Occipital lobe (tissue), 1 donor: ENCODE measurements at regions not wholly inside any gene's neighbourhood (a gene's known extent, or its start where the extent isn't known, plus 50 kb on each side); places are given as distances from the start of the nearest gene placed in this dataset.

Source experiments
- DNase-seq: peaks from one replicate; lab custom pipeline; 2025; lab: John Stamatoyannopoulos, UW

DNA sequence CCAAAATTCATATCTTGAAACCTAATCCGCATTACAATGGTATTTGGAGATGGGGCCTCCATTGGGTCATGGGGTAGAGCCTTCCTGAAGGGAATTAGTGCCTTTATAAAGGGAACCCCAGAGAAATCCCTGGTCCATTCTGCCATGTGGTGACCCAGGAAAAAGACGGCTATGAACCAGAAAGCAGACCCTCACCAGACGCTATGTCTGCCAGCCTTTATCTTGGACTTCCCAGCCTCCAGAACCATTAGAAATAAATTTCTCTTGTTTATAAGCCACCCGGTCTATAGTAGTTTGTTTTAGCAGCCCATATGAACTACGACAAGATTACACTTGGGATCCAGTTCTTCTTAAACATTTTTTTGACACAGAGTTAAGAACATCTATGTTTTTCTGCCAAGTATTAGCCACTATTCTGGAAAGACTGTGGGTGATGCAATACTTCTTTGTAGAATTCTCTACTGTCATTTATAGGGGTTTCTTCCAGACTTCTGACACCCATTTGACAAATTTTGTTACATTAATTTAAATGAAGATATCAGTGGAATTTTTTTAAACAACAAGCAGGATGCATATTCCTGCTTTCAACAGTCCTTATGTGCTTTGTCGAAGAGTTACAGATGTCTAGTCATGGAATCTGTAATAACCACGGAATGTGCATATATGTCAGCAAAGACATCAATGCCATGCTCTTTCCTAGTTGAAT lies 572.4 kb downstream of the NR2F1-AS1 start:
- DNase-seq = no peak

DNA sequence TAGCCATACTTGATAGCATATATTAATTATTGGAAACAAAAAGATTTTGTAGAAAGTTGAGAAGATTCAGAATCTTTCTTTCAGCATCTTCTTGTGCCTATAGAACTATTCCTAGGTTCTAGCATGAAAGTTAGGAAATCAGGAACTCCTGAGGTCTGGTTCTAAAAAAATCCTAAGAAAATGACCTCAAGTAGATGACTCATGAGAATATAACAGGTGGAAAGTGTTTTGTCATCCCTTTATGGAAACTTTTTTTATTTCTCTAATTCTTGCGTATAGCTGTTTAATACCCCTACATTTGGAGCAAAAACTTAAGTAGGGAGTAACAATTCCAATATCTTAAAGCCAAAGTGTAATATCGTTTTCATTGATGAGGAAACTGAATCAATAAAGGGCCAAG lies 574.1 kb downstream of the NR2F1-AS1 start:
- no peak for DNase-seq

- no peak for DNase-seq
Measured at GRCh38 chr5:92998456-92998855, 582.6 kb downstream of the NR2F1-AS1 start.

- no peak for DNase-seq
Measured at GRCh38 chr5:92994392-92994791, 586.6 kb downstream of the NR2F1-AS1 start.

DNA sequence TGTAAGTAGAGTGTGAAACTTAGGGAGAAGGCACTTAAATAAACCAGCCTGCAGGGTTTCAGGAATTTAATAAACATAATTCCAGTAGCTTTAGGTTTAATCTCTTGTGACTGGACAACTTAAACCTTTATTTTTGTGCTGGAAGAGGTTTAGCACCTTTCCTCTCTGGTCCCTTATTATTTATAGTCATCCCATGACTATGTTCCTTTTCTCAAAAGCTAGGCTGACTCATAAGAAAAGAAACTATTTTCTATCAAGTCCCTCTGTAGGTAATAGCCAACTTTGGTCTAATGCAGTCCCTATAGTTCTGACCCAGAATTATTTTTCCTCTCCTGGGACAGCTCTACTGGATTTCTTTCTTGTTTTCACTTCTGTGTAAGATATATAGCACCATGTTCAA lies 588.9 kb downstream of the NR2F1-AS1 start:
- no peak for DNase-seq

DNA sequence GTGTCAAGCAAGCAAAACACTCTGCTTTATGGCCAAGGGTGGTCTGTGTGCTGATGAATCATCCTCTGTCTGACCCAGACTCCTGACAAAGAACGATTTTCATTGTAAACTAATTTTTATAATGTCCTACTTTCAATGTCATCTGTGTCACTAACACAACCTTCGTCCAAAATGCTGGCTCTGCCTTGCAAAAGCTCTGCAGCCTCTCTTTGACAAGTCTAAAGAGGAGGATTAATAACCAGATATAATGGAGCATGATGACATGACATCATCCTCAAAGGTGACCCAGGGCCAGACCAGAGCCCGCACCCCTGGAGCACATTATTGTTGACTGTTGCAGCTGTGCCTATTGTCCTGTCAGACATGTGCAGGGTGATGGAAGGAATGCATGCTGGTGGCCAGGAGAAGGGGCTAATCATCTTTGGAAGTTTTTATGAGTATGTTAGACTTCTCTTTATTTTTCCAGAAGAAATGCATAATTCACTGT lies 589.4 kb downstream of the NR2F1-AS1 start:
- no peak for DNase-seq

DNA sequence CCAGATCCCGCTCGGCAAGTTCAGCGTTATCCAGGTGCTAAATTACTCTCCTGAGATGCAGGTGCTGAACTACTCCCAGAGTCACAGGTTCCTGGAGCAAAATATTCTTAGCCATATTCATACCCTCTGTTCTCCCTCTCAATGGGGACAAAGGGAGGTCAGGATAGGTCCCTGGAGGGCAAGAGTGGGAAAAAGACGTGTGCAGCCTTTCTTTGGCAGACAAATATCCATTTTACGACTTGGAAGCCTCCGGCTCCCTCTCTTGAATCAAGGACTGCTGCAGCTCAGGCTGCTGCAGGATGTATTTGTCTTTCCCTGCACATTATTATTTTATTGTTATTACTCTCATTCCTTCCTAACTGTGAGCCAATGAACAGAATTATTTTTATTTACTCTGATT lies 590.2 kb downstream of the NR2F1-AS1 start:
- no peak for DNase-seq

DNA sequence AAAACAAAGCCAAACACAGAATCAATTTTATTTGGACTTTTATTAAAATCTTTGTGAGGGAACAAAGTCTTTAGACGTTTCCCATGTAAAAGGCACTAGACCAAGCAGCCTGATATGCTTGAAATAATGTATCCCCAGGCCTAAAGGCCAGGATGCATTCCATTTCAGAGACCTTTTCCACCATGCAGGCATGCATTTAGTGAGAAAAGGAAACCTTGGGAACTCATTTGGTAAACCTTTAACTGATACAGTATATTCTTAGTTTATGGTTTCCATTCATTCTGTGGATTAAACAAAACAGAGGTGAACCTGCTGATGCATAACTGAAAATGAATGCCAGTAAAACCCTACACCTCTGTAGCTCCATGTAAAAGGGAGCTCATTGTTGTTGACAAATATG lies 600.0 kb downstream of the NR2F1-AS1 start:
- no peak for DNase-seq

GRCh38 chr5:92980491-92980890 lies 600.5 kb downstream of the NR2F1-AS1 start:
- DNase-seq = no peak

GRCh38 chr5:92979716-92980115 lies 601.3 kb downstream of the NR2F1-AS1 start:
- DNase-seq = no peak

GRCh38 chr5:92977846-92978540 lies 603.0 kb downstream of the NR2F1-AS1 start:
- no peak for DNase-seq

DNA sequence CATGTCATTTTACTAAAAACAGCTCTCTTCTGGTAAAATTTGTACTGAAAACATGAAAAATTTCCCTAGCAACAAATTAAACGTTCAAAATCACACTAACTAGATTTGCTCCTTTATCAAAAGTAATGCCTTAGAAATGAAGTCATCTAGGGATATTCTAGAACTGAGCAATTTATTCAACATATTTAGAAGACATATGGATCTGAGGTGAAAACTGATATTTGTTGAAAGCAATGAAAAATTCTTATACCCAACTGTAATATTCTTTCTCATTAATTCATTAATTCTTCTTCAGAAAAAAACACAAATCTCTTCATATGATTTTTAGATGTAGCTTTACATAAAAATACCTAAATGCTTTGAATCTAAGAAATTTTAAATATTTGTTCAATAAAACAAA lies 604.9 kb downstream of the NR2F1-AS1 start:
- no peak for DNase-seq

DNA sequence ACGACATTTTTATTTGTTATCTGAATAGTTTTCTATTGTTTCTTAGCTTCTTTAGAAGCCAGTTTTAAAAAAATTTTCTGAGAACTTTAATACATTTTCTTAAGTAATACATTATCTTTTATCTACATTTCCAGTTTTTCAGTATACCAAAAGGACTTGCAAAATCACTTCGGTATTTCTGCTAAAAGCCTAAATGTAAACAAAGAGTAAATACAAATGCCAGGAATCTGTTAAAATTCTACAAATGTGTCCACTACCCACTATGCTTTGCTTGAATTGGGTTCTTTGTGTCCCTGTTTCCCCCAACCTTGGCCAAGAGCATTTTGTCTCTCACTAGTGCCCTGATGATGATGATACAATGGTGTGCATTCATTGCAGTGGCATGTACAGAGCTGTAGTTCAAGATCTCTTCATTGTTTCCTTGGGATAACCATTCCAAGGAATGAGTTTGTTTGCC lies 611.2 kb downstream of the NR2F1-AS1 start:
- DNase-seq = peak; percentile 42

DNA sequence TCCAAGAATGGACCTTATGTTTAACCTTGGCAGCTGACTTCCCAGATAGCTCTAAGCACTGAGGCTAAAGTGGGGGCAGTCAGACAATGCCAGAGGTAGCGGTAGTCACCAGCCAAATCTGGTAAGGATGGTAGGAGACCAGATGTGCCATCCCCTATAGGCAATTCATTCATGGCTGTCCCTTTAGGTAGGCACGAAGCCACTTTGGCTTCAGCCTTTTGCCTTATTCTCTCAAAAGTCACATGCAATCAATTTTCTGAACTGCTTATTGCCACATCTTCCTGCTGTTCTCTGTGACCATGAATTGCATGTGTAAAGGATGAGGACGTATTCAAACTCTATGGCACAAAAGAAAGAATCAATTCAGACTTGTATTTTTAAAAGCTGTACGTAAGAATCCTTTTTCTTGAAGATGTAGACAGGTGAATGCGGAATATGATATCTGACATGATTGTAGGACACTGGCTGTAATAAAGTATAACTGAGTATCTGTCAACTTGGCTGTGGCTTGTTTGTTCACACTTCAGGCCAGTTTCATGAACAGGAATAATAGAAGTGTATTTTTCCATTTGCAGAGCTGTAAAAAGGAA lies 611.7 kb downstream of the NR2F1-AS1 start:
- no peak for DNase-seq

DNA sequence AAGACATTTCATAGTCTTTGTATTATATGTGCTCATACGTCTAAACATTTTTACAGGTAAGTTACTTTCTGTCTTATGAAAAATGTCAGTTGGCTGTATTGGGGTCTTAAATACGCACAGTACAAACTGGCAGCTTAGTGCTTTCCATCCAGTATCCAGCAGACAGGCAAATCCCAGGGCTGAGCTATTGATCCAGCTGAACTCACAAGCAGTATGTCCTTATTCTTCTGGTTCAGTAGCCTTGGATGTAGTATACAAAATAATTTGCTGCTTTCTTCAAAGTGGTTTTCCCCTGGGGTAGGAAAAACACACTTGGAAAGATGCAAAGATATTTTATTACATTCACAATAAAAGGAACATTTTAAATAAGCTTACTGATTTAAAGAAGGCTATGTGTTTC lies 617.2 kb downstream of the NR2F1-AS1 start:
- DNase-seq = no peak

DNA sequence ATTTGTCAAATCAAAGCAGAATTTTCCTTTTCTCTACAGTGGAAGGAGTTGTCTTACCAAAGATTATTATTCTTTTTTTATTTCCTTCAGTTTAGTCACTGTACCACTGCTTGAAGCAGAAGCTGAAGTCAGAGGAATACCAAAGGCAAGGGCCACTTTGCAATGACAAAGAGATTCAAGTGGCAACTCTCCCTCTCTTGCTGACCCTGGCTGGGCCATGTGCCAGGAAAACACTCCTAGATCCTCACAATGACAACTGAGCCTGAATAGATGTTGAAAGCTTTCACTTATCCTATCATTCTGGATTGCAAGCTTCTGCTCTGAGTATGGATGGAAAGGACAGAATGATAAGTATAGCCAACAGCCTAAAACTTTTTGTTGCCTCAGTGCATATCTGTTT lies 618.3 kb downstream of the NR2F1-AS1 start:
- no peak for DNase-seq

GRCh38 chr5:92956886-92957285 lies 624.1 kb downstream of the NR2F1-AS1 start:
- no peak for DNase-seq

- no peak for DNase-seq
Measured at GRCh38 chr5:92952243-92952642, 628.8 kb downstream of the NR2F1-AS1 start.

- DNase-seq = no peak
Measured at GRCh38 chr5:92951746-92952145, 629.3 kb downstream of the NR2F1-AS1 start.

GRCh38 chr5:92946546-92946945 lies 634.5 kb downstream of the NR2F1-AS1 start:
- no peak for DNase-seq

GRCh38 chr5:92945605-92946097 lies 635.4 kb downstream of the NR2F1-AS1 start:
- DNase-seq = no peak

DNA sequence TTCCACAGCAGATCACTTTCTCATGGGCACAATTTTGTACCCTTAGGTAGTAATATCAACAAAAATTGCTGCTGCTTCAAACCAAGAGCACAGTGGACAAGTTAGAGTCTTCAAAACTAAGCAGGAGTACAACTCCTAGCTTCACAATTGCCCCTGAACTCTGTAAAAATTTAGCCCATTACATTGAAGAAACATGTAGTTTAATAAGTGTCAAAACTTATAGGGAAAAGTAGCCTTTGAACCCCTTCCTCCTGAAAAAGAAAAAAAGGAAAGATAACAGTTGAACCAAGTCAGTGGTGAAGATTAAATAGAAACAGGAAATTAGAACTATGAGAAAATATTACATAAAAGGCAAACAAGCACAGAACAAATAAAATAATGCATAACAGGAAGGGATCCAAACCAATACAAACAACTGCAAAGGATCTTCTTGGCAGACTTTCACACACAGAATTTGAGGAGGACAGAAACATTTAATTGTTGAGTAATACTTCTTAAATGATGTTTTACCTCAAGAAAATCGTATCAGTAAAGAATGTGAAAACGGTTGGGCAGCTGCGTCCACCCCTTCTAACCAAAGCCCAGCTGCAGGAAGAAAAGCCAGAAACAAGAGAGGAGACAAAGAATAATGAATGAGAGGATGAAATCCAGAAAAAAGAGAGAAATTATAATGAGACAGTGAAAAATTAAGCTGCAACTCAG lies 636.0 kb downstream of the NR2F1-AS1 start:
- DNase-seq = no peak
